Stimulated activated naive CD8-positive, alpha-beta T cell treated with anti-CD3 and anti-CD28 coated beads, Interleukin-15, Interleukin-2, amounts not matched to agents 100 ng/mL and 50 ng/mL, for 24 hours (primary cell): ENCODE measurements at regions not wholly inside any gene's neighbourhood (a gene's known extent, or its start where the extent isn't known, plus 50 kb on each side); places are given as distances from the start of the nearest gene placed in this dataset.

ENCODE experiments used
- H3K27ac Mint-ChIP-seq: one replicate; pipeline ENCODE4 v1.8.0; 2021; ENCODE audit warnings: mild to moderate bottlenecking, mixed read lengths
- H3K27me3 Mint-ChIP-seq: one replicate; pipeline ENCODE4 v1.8.0; 2021; ENCODE audit warnings: mixed read lengths
- H3K36me3 Mint-ChIP-seq: one replicate; pipeline ENCODE4 v1.8.0; 2021; ENCODE audit warnings: low read depth, mixed read lengths
- H3K4me1 Mint-ChIP-seq: one replicate; pipeline ENCODE4 v1.8.0; 2021; ENCODE audit warnings: low read depth, mixed read lengths
- H3K4me3 Mint-ChIP-seq: one replicate; pipeline ENCODE4 v1.8.0; 2021; ENCODE audit warnings: mild to moderate bottlenecking, mixed read lengths
- H3K9me3 Mint-ChIP-seq: one replicate; pipeline ENCODE4 v1.8.0; 2021; ENCODE audit warnings: mixed read lengths

DNA sequence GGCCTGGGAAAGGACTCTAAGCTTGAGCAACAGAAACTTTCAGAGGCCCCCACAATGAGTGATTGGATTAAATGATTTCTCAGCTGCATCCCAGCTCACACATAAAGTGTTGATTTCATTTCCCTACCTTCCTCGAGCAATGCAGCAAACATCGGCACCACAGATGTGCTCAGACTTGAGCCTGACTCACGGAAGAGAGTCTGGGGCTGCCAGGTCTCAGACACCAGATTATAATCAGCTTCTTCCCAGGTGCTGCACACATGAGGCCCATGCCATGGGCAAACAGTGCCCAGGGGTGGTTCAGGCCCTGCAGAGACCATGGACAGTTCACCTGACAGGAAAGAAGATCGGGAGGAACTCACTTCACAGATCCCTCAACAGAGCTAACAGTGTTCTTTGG is 226.6 kb upstream of the TENM4 start:
- no peaks in the 10 kb centered on the region for H3K36me3 Mint-ChIP-seq
- no peak overlapping the region for H3K27ac Mint-ChIP-seq
- H3K4me3 Mint-ChIP-seq: no peak overlapping the region
- H3K4me1 Mint-ChIP-seq: no peaks in the 10 kb centered on the region
- H3K9me3 Mint-ChIP-seq: no peaks in the 10 kb centered on the region
- no peaks in the 10 kb centered on the region for H3K27me3 Mint-ChIP-seq

DNA sequence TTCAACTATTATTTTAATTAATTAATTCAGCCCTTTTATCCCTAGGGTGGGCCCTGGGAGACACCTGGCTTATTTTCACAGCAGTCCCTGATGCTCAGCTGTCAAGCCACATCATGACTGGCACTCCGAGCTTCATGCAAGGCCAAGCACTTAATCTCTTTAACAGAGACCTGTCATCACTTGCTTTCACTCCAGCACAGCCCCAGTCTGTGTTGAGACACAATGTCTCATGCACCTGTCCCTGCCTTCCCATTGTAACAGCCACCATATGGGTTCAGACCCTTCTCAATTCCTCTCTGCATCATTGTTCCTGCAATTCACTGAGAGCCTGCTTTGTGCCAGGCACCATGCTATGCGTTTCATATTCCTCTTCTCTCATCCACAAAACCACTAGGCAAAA is 222.2 kb upstream of the TENM4 start:
- Mint-ChIP-seq H3K27me3 (no peaks in the 10 kb centered on the region), H3K4me1 (no peaks in the 10 kb centered on the region), H3K36me3 (no peaks in the 10 kb centered on the region), H3K4me3 (no peak overlapping the region), H3K9me3 (no peaks in the 10 kb centered on the region), H3K27ac (no peak overlapping the region)

- no peaks in the 10 kb centered on the region for H3K36me3 Mint-ChIP-seq
- no peaks in the 10 kb centered on the region for H3K9me3 Mint-ChIP-seq
- H3K27me3 Mint-ChIP-seq: no peaks in the 10 kb centered on the region
- no peaks in the 10 kb centered on the region for H3K4me1 Mint-ChIP-seq
- H3K27ac Mint-ChIP-seq: no peak overlapping the region
- H3K4me3 Mint-ChIP-seq: no peak overlapping the region
These were observed 220.5 kb upstream of the TENM4 start for GRCh38 chr11:79661373-79661772.

DNA sequence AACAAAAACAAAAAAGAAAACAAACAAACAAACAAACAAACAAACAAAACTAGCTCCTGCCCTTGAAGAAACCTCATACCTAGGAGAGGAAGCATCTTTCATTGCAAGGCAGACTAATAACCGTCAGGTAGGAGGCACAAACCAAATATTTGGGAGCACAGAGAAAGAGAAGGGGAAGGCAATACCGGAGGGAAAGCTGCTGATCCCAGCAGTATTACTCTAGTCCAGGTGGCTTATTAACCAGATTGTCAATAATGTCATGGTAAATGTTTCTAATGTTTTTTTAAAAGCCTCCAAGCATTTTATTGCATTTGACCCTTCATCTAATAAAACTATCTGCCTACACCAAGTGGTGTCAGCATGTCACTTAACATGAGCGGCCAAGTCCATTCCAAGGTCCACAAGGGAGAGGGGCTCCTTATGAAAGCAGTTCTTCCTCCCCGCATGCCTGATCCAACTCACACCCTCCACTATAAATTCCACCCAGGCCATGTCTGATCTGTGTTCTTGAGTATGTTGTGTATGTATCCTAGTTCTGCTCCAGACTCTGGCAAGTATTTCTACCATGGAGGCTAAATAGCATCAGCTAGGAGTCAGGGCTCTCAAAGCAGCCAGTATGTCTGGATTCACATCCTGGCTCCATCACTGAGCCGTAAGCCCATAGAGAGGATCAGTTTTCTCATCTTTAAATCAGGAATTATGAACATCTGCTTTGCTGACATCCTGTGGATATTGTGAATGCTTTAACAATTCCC is 208.1 kb upstream of the TENM4 start:
- Mint-ChIP-seq H3K4me1 (no peaks in the 10 kb centered on the region), H3K36me3 (no peaks in the 10 kb centered on the region), H3K27me3 (no peaks in the 10 kb centered on the region)

GRCh38 chr11:79637219-79637618 is 196.4 kb upstream of the TENM4 start:
- no peaks in the 10 kb centered on the region for H3K27me3 Mint-ChIP-seq
- no peak overlapping the region for H3K27ac Mint-ChIP-seq
- no peaks in the 10 kb centered on the region for H3K4me1 Mint-ChIP-seq
- no peaks in the 10 kb centered on the region for H3K9me3 Mint-ChIP-seq
- H3K4me3 Mint-ChIP-seq: no peak overlapping the region
- no peaks in the 10 kb centered on the region for H3K36me3 Mint-ChIP-seq

More for the DNA sequence above, 208.1 kb upstream of the TENM4 start:
- Mint-ChIP-seq H3K9me3 (no peaks in the 10 kb centered on the region), H3K27ac (no peak overlapping the region), H3K4me3 (no peak overlapping the region)

GRCh38 chr11:79634905-79635304 is 194.1 kb upstream of the TENM4 start:
- Mint-ChIP-seq H3K27me3 (no peaks in the 10 kb centered on the region), H3K27ac (no peak overlapping the region), H3K4me3 (no peak overlapping the region), H3K36me3 (no peaks in the 10 kb centered on the region), H3K9me3 (no peaks in the 10 kb centered on the region), H3K4me1 (no peaks in the 10 kb centered on the region)

DNA sequence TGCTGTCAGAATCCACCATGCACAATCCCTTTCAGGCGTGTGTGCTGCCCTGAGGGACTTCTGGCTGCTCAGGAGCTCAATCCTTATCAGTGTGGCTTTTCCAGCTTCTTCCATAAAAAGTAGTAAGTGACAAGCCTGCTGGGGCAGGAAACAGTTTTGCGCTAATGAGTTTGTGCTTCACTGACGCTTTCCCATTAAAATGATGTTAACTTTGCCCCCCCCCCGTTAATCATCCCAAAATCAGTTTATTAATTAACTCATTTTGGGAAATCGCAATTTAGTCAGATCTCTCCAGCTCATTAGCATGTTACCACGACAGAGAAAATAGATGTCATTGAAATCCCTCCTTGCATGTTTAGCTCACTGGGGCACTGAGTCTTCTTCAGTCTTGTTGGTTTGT is 186.5 kb upstream of the TENM4 start:
- Mint-ChIP-seq H3K36me3 (no peaks in the 10 kb centered on the region), H3K27me3 (peaks cover 3% of the 10 kb centered on the region), H3K4me3 (no peak overlapping the region), H3K27ac (no peak overlapping the region), H3K9me3 (peaks cover 4% of the 10 kb centered on the region), H3K4me1 (no peaks in the 10 kb centered on the region)

DNA sequence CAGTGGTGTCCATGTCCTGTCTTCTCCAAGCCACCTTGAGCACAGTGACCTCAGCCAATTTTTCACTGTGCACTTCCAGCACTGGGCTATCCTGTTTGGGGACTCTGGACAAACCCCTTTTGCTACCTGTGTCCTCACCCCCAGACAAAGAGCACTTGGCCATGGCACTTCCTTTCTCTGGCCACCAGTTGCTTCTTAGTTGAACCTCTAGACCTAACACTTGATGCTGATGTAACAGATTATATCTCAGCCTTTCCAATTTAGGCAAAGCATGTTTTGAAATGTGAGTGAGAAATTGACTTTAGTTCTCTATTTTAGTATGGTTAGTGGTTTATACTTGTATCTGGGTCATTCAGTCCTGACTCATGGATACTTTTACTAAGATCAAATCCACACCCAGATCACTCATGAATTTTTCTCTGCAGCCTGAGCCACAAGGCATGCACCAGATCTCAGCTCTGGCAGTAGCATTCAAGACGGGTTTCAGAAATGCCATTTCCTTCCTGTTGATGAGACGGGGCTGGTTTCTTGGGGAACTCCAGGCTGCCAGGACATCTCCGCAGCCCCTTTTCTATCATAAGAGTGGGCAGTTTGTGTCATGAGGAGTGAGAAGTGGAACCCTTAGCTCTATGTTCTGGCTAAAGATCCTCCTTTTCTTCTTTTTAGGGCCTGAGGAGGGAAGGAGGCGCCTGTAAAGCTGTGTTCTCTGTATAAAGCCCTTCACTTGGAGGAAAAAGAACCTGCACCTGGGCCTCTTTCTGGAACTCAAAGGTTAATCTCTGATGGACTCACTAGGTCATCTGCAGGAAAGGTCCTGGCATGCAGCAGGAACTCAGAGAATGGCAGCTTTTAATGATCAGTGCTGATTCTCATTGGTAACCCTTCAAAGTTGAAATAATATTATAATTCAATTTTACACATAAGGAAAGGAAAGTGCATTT is 185.6 kb upstream of the TENM4 start:
- Mint-ChIP-seq H3K36me3 (no peaks in the 10 kb centered on the region), H3K27ac (no peak overlapping the region), H3K4me1 (no peaks in the 10 kb centered on the region), H3K4me3 (no peak overlapping the region), H3K27me3 (peaks cover 3% of the 10 kb centered on the region), H3K9me3 (peaks cover 4% of the 10 kb centered on the region)

- Mint-ChIP-seq H3K27ac (no peak overlapping the region), H3K4me3 (no peak overlapping the region), H3K36me3 (no peaks in the 10 kb centered on the region), H3K27me3 (peaks cover 3% of the 10 kb centered on the region), H3K4me1 (no peaks in the 10 kb centered on the region), H3K9me3 (peaks cover 4% of the 10 kb centered on the region)
These were observed 182.5 kb upstream of the TENM4 start for GRCh38 chr11:79623375-79623774.

GRCh38 chr11:79617561-79617960 is 176.7 kb upstream of the TENM4 start:
- Mint-ChIP-seq H3K36me3 (no peaks in the 10 kb centered on the region), H3K4me1 (no peaks in the 10 kb centered on the region), H3K9me3 (no peaks in the 10 kb centered on the region), H3K27me3 (no peaks in the 10 kb centered on the region), H3K27ac (no peak overlapping the region), H3K4me3 (no peak overlapping the region)

DNA sequence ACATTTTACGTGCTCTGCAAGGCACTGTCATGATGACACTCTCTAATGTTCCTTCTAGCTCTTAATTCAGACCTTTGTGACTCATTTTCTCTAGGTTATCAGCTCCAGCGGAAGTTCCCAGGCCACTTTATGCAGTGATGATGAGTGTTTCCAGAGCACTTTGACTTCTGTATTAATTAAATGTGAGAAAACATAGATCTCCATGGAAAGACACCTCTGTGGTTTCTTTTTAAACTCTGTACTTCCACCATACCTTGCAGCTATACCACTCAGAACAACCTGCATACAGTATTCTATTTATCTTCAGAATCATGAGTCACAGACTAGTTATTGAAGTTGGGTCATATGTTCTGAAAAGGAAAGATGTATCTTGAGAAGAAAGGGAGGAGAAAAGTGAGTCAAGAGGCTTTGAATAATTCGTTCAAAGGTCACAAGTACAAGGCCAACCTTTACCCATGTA is 175.6 kb upstream of the TENM4 start:
- Mint-ChIP-seq H3K27ac (no peak overlapping the region), H3K4me1 (no peaks in the 10 kb centered on the region), H3K4me3 (no peak overlapping the region), H3K27me3 (no peaks in the 10 kb centered on the region), H3K36me3 (no peaks in the 10 kb centered on the region), H3K9me3 (no peaks in the 10 kb centered on the region)

- Mint-ChIP-seq H3K36me3 (no peaks in the 10 kb centered on the region), H3K27ac (no peak overlapping the region), H3K27me3 (no peaks in the 10 kb centered on the region), H3K4me3 (no peak overlapping the region), H3K4me1 (no peaks in the 10 kb centered on the region), H3K9me3 (no peaks in the 10 kb centered on the region)
These were observed 174.6 kb upstream of the TENM4 start for GRCh38 chr11:79615425-79615824.

GRCh38 chr11:79610678-79611077 is 169.8 kb upstream of the TENM4 start:
- no peaks in the 10 kb centered on the region for H3K9me3 Mint-ChIP-seq

GRCh38 chr11:79610139-79610538 is 169.3 kb upstream of the TENM4 start:
- no peaks in the 10 kb centered on the region for H3K9me3 Mint-ChIP-seq
- no peaks in the 10 kb centered on the region for H3K36me3 Mint-ChIP-seq

More at GRCh38 chr11:79610678-79611077, 169.8 kb upstream of the TENM4 start:
- H3K36me3 Mint-ChIP-seq: no peaks in the 10 kb centered on the region
- H3K4me3 Mint-ChIP-seq: no peak overlapping the region
- no peaks in the 10 kb centered on the region for H3K4me1 Mint-ChIP-seq
- no peaks in the 10 kb centered on the region for H3K27me3 Mint-ChIP-seq
- no peak overlapping the region for H3K27ac Mint-ChIP-seq

DNA sequence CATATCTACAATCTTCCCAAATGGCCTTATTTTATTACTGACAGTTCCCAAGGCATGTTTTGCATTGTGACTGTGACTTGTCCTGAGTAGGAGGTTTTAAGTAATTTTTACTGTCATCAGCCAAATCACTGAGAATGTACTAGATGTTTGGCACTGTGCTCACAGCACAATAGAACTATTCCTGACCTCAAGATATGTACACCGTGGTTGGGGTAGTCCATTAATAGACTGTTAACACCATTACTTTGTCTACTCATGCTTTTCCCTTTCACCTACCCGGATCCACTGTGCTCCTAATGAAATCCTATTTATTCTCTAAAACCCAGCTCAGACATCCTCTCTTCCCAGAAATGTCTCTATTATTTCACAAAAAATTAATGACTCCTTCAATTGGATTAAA is 168.7 kb upstream of the TENM4 start:
- Mint-ChIP-seq H3K4me1 (no peaks in the 10 kb centered on the region), H3K27me3 (no peaks in the 10 kb centered on the region), H3K27ac (no peak overlapping the region), H3K9me3 (no peaks in the 10 kb centered on the region), H3K4me3 (no peak overlapping the region), H3K36me3 (no peaks in the 10 kb centered on the region)

More at GRCh38 chr11:79610139-79610538, 169.3 kb upstream of the TENM4 start:
- Mint-ChIP-seq H3K27ac (no peak overlapping the region), H3K4me3 (no peak overlapping the region), H3K4me1 (no peaks in the 10 kb centered on the region), H3K27me3 (no peaks in the 10 kb centered on the region)
